HCT116 (cell line): ENCODE measurements at regions not wholly inside any gene's neighbourhood (a gene's known extent, or its start where the extent isn't known, plus 50 kb on each side); places are given as distances from the start of the nearest gene placed in this dataset.

Experiments
- CEBPB ChIP-seq: IDR thresholded peaks from 2 replicates; pipeline ENCODE4 v1.6.1; 2012; ENCODE audit warnings: low read depth
- ELF1 ChIP-seq: IDR thresholded peaks from 2 replicates; pipeline ENCODE4 v1.6.1; 2012; ENCODE audit warnings: low read depth, borderline replicate concordance
- EZH2 ChIP-seq: fragments of 200-600 bp; sonication (generic); IDR thresholded peaks from 2 replicates; pipeline ENCODE4 v1.6.1; 2017; ENCODE audit warnings: antibody characterized with exemption, mixed run types
- EZH2phosphoT487 ChIP-seq: fragments of 200-600 bp; IDR thresholded peaks from 2 replicates; pipeline ENCODE4 v1.6.1; 2018; ENCODE audit warnings: antibody characterized with exemption, borderline replicate concordance
- JUND ChIP-seq: IDR thresholded peaks from 2 replicates; pipeline ENCODE4 v1.6.1; 2012
- POLR2A ChIP-seq: IDR thresholded peaks from 2 replicates; pipeline ENCODE4 v1.7.0; 2011; ENCODE audit warnings: borderline replicate concordance; ENCODE audit not compliant: insufficient read depth, insufficient read length; ENCODE audit errors: extremely low read depth
- POLR2AphosphoS5 ChIP-seq: IDR thresholded peaks from 2 replicates; pipeline ENCODE4 v1.6.1; 2011; ENCODE audit warnings: mild to moderate bottlenecking, low read depth, low read length, moderate library complexity
- RAD21 ChIP-seq: IDR thresholded peaks from 2 replicates; pipeline ENCODE4 v1.6.1; 2012; ENCODE audit warnings: low read depth, mild to moderate bottlenecking
- SIN3A ChIP-seq: IDR thresholded peaks from 2 replicates; pipeline ENCODE4 v1.6.1; 2012; ENCODE audit warnings: low read depth
- YY1 ChIP-seq: IDR thresholded peaks from 2 replicates; pipeline ENCODE4 v1.6.1; 2011; ENCODE audit warnings: low read length, low read depth, moderate library complexity, mild to moderate bottlenecking; ENCODE audit not compliant: insufficient replicate concordance; ENCODE audit errors: extremely low read depth
- ZNF274 ChIP-seq: fragments of 200-500 bp; sonication (Bioruptor generic); IDR thresholded peaks from 2 replicates; pipeline ENCODE4 v1.6.1; 2014; ENCODE audit warnings: mild to moderate bottlenecking, low read depth, low read length, inconsistent platforms
- TF ChIP-seq, protein P1 (sequence below), 3 experiments: fragments of 200-600 bp in 1 of 3; sonication (generic) in 1 of 3; IDR thresholded peaks in 2 of 3; conservative IDR thresholded peaks in 1 of 3; 2 replicates each; pipeline ENCODE4 v1.5.1; 2012 to 2017; ENCODE audit warnings: low read depth in 2 of 3, low read length in 2 of 3, antibody characterized with exemption in 1 of 3, borderline replicate concordance in 1 of 3, control low read depth in 1 of 3, mild to moderate bottlenecking in 1 of 3, mixed read lengths in 1 of 3, mixed run types in 1 of 3, moderate library complexity in 1 of 3; ENCODE audit not compliant: insufficient read depth in 1 of 3
- TF ChIP-seq, protein P2 (sequence below): IDR thresholded peaks from 2 replicates; pipeline ENCODE4 v1.6.1; 2012
- TF ChIP-seq, protein P3 (sequence below): IDR thresholded peaks from 2 replicates; pipeline ENCODE4 v1.6.1; 2011; ENCODE audit warnings: mild to moderate bottlenecking, low read length, moderate library complexity; ENCODE audit not compliant: insufficient replicate concordance; ENCODE audit errors: extremely low read depth

DNA sequence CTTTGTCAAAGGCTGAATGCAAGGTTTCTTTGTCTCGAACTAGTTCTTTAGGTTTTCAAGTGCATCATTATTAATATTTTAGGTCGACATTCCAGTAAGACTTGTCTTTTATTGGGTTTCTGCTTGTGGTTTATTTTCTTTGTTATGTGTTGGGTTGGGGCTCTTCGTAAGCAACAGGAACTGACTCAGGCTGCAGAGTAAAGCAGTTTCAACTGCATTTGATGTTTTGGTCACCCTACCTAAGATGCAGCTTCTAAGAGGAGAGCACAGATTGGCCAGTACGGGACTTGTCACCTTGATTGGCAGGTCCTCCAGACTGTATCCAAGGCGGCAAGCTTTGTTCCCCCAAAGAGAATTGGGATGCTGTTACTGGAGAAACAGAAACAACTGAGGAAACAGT, 149.5 kb upstream of the SULF2 start:
- TF ChIP-seq, protein P1, sequence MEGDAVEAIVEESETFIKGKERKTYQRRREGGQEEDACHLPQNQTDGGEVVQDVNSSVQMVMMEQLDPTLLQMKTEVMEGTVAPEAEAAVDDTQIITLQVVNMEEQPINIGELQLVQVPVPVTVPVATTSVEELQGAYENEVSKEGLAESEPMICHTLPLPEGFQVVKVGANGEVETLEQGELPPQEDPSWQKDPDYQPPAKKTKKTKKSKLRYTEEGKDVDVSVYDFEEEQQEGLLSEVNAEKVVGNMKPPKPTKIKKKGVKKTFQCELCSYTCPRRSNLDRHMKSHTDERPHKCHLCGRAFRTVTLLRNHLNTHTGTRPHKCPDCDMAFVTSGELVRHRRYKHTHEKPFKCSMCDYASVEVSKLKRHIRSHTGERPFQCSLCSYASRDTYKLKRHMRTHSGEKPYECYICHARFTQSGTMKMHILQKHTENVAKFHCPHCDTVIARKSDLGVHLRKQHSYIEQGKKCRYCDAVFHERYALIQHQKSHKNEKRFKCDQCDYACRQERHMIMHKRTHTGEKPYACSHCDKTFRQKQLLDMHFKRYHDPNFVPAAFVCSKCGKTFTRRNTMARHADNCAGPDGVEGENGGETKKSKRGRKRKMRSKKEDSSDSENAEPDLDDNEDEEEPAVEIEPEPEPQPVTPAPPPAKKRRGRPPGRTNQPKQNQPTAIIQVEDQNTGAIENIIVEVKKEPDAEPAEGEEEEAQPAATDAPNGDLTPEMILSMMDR (IDR thresholded peaks at IDR 0.05 in 2 of 3, conservative IDR thresholded peaks at IDR 0.05 in 1 of 3; ENCODE audit: borderline replicate concordance in 1 of 3, insufficient read depth in 1 of 3, low read depth in 2 of 3, low read length in 2 of 3), result no peak
- TF ChIP-seq POLR2AphosphoS5, result no peak
- no peak for TF ChIP-seq POLR2A
- TF ChIP-seq, protein P2, sequence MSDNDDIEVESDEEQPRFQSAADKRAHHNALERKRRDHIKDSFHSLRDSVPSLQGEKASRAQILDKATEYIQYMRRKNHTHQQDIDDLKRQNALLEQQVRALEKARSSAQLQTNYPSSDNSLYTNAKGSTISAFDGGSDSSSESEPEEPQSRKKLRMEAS, result no peak
- no peak for TF ChIP-seq SIN3A
- TF ChIP-seq JUND, result no peak
- TF ChIP-seq ELF1, result no peak
- no peak for TF ChIP-seq CEBPB
- no peak for TF ChIP-seq EZH2phosphoT487
- no peak for TF ChIP-seq YY1
- no peak for TF ChIP-seq EZH2
- no peak for TF ChIP-seq RAD21
- no peak for TF ChIP-seq ZNF274
- TF ChIP-seq, protein P3, sequence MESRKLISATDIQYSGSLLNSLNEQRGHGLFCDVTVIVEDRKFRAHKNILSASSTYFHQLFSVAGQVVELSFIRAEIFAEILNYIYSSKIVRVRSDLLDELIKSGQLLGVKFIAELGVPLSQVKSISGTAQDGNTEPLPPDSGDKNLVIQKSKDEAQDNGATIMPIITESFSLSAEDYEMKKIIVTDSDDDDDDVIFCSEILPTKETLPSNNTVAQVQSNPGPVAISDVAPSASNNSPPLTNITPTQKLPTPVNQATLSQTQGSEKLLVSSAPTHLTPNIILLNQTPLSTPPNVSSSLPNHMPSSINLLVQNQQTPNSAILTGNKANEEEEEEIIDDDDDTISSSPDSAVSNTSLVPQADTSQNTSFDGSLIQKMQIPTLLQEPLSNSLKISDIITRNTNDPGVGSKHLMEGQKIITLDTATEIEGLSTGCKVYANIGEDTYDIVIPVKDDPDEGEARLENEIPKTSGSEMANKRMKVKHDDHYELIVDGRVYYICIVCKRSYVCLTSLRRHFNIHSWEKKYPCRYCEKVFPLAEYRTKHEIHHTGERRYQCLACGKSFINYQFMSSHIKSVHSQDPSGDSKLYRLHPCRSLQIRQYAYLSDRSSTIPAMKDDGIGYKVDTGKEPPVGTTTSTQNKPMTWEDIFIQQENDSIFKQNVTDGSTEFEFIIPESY, result no peak
